Smooth muscle cell (in vitro differentiated cells): ENCODE measurements at regions not wholly inside any gene's neighbourhood (a gene's known extent, or its start where the extent isn't known, plus 50 kb on each side); places are given as distances from the start of the nearest gene placed in this dataset.
A peak's percentile ranks its signal among the peaks of the same experiment; 100 is the strongest.

Experiments used
- DNase-seq: peaks from one replicate; lab custom pipeline; 2025; ENCODE audit not compliant: unreplicated experiment; lab: John Stamatoyannopoulos, UW
- H2AFZ ChIP-seq: fragments of 200-600 bp; sonication (generic); 2 replicates; pipeline ENCODE4 v1.6.0; 2016; ENCODE audit warnings: antibody characterized with exemption, low read depth, mild to moderate bottlenecking
- H3F3A ChIP-seq: fragments of 200-600 bp; sonication (generic); 2 replicates; pipeline ENCODE4 v1.6.0; 2017; ENCODE audit warnings: antibody characterized with exemption, low read depth
- H3K27ac ChIP-seq: fragments of 200-600 bp; sonication (generic); 2 replicates; pipeline ENCODE4 v1.5.1; 2016; ENCODE audit warnings: low read depth, mild to moderate bottlenecking
- H3K27me3 ChIP-seq: fragments of 200-600 bp; sonication (generic); 2 replicates; pipeline ENCODE4 v1.6.1; 2016; ENCODE audit warnings: low read depth, mild to moderate bottlenecking
- H3K36me3 ChIP-seq: fragments of 200-600 bp; sonication (generic); 2 replicates; pipeline ENCODE4 v1.5.1; 2016; ENCODE audit warnings: low read depth
- H3K4me1 ChIP-seq: fragments of 200-600 bp; sonication (generic); 2 replicates; pipeline ENCODE4 v1.5.1; 2016; ENCODE audit warnings: low read depth
- H3K4me2 ChIP-seq: fragments of 200-600 bp; sonication (generic); 2 replicates; pipeline ENCODE4 v1.6.0; 2016; ENCODE audit warnings: mild to moderate bottlenecking
- H3K4me3 ChIP-seq: fragments of 200-600 bp; sonication (generic); 2 replicates; pipeline ENCODE4 v1.5.1; 2016; ENCODE audit warnings: mild to moderate bottlenecking
- H3K79me2 ChIP-seq: fragments of 200-600 bp; sonication (generic); 2 replicates; pipeline ENCODE4 v1.6.0; 2016; ENCODE audit warnings: low read depth, mild to moderate bottlenecking
- H3K9ac ChIP-seq: fragments of 200-600 bp; sonication (generic); 2 replicates; pipeline ENCODE4 v1.6.0; 2016; ENCODE audit warnings: low read depth
- H3K9me3 ChIP-seq: fragments of 200-600 bp; sonication (generic); replicated peaks from 2 replicates; pipeline ENCODE4 v1.5.1; 2016; ENCODE audit warnings: low read depth
- H4K20me1 ChIP-seq: fragments of 200-600 bp; sonication (generic); 2 replicates; pipeline ENCODE4 v1.6.0; 2016; ENCODE audit warnings: low read depth
- WGBS: methylation state at CpG from one replicate; pipeline ENCODE4 v1.1.7; 2016; ENCODE audit warnings: low lambda C conversion rate; 5-methylcytosine and 5-hydroxymethylcytosine counted together
- TF ChIP-seq, protein P1 (sequence below): fragments of 200-600 bp; sonication (generic); IDR thresholded peaks from 2 replicates; pipeline ENCODE4 v1.5.1; 2017; ENCODE audit warnings: borderline replicate concordance, mild to moderate bottlenecking, antibody characterized with exemption; ENCODE audit not compliant: insufficient read depth, poor library complexity, severe bottlenecking

DNA sequence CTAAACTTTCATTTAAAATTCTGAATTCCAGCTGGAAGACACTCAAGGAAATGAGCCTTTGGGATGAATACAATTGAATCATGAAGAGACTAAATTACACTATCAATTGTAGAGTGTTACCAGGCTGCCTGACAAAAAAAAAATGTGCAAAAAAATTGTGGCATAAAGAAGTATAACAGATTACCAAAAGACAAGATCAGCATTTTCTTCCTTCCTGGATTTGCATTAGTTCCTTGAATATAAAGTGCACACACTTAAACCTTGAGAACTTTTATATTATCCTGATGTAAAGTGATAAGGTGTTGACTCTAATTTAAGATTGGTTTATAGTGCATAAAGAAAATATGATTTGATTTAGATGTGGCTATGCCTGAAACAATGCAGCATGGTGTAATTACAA, 412.7 kb upstream of the KLF6 start:
- no peak overlapping the region for H2AFZ ChIP-seq
- H3K4me3 ChIP-seq, result no peak overlapping the region
- H3K9ac ChIP-seq, result no peak overlapping the region
- no peaks in the 10 kb centered on the region for H3K27me3 ChIP-seq
- H3F3A ChIP-seq, result peaks cover 5% of the 10 kb centered on the region
- H3K36me3 ChIP-seq, result no peaks in the 10 kb centered on the region
- no peak for DNase-seq
- H3K4me2 ChIP-seq, result no peak overlapping the region
- H3K27ac ChIP-seq, result peak overlapping the region; percentile 53
- H3K4me1 ChIP-seq, result peaks cover 5% of the 10 kb centered on the region
- H3K79me2 ChIP-seq, result no peaks in the 10 kb centered on the region
- TF ChIP-seq, protein P1, sequence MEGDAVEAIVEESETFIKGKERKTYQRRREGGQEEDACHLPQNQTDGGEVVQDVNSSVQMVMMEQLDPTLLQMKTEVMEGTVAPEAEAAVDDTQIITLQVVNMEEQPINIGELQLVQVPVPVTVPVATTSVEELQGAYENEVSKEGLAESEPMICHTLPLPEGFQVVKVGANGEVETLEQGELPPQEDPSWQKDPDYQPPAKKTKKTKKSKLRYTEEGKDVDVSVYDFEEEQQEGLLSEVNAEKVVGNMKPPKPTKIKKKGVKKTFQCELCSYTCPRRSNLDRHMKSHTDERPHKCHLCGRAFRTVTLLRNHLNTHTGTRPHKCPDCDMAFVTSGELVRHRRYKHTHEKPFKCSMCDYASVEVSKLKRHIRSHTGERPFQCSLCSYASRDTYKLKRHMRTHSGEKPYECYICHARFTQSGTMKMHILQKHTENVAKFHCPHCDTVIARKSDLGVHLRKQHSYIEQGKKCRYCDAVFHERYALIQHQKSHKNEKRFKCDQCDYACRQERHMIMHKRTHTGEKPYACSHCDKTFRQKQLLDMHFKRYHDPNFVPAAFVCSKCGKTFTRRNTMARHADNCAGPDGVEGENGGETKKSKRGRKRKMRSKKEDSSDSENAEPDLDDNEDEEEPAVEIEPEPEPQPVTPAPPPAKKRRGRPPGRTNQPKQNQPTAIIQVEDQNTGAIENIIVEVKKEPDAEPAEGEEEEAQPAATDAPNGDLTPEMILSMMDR, result no peak
- no peaks in the 10 kb centered on the region for H3K9me3 ChIP-seq
- H4K20me1 ChIP-seq, result no peaks in the 10 kb centered on the region

DNA sequence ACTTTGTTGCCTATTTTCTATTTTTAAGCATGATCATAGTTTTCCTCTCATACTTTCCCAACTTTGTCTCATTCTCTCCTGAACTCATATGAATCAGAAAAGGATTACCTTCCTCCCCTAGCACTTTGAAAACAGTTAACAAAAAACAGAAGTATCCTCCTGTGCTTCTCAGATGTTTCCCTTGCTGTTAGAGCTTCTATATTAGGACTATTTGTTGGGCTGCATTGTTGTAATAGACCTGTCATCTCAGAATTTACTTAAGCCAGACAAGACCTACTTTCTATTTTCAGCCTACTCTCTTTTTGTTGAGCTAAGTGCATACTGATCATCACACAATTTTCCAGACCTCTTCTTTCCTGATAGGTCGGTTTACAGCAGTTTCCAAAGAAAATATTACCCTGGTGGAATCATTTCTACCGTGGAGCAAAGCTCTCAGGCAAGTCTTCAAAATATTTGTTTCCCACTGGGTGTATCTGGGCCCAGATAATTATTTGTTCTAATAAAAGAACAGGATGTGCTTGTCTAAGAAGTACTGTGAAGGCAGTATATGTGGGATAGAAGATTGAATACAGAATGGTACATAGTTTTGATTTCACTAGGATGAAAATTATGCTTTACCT, 411.9 kb upstream of the KLF6 start:
- Histone ChIP-seq H3K79me2 (no peaks in the 10 kb centered on the region), H3K27ac (peak overlapping the region; percentile 53), H3K4me1 (no peaks in the 10 kb centered on the region), H3K27me3 (no peaks in the 10 kb centered on the region), H2AFZ (no peak overlapping the region), H3K4me2 (peak overlapping the region; percentile 52), H3K9ac (no peak overlapping the region), H4K20me1 (no peaks in the 10 kb centered on the region), H3K9me3 (no peaks in the 10 kb centered on the region), H3K36me3 (no peaks in the 10 kb centered on the region), H3F3A (peaks cover 5% of the 10 kb centered on the region), H3K4me3 (no peak overlapping the region)
- 15% methylated on average over 2 of the region's 2 CpGs for WGBS
- TF ChIP-seq, protein P1, result no peak
- DNase-seq, result no peak

DNA sequence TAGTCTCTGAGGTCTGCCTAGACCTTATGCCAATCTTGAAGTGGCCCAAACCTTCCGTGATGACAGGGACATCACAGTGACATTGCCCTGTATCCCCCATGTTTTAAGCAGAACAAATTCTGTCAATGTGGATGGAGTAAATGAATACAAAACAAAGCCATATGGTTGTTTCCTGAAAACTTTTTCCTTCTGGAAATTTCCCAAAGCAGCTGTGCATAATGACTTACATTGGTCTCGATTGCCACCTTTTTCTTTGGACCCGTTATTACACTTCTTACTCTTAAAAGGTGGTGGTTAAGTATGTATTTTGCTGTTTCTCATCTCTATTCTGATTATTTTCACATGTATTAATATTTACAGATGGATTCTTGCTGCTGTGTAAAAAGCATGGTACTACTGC, 411.2 kb upstream of the KLF6 start:
- TF ChIP-seq, protein P1, result no peak
- H3K4me2 ChIP-seq, result no peak overlapping the region
- H4K20me1 ChIP-seq, result no peaks in the 10 kb centered on the region
- H3K27me3 ChIP-seq, result no peaks in the 10 kb centered on the region
- 98% methylated on average over 3 of the region's 3 CpGs for WGBS
- H3K4me3 ChIP-seq, result no peak overlapping the region
- no peaks in the 10 kb centered on the region for H3K9me3 ChIP-seq
- H3K27ac ChIP-seq, result peak overlapping the region; percentile 53
- H3K9ac ChIP-seq, result no peak overlapping the region
- H2AFZ ChIP-seq, result no peak overlapping the region
- H3K36me3 ChIP-seq, result no peaks in the 10 kb centered on the region
- H3K4me1 ChIP-seq, result no peaks in the 10 kb centered on the region
- no peaks in the 10 kb centered on the region for H3K79me2 ChIP-seq
- peaks cover 5% of the 10 kb centered on the region for H3F3A ChIP-seq
- DNase-seq, result no peak

DNA sequence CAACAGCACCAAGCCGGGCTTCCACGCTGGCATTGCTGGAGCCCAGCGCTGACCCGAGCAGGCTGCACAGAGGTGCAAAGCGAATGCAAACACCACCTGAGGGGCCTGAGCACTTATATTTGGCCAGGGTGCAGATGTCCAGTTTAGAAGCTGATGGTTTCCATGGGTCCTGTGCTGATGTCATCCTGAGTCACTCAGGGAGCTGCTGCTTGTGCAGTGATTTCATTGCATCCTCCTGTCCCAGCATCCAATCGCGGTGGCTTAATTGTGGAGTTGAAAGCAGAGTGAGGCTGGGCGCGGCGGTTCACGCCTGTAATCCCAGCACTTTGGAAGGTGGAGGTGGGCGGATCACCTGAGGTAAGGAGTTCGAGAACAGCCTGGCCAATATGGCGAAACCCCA, 410.2 kb upstream of the KLF6 start:
- no peaks in the 10 kb centered on the region for H3K9me3 ChIP-seq
- H3F3A ChIP-seq, result peaks cover 5% of the 10 kb centered on the region
- no peaks in the 10 kb centered on the region for H3K79me2 ChIP-seq
- no peak for DNase-seq
- no peaks in the 10 kb centered on the region for H4K20me1 ChIP-seq
- H3K4me2 ChIP-seq, result no peak overlapping the region
- TF ChIP-seq, protein P1, result no peak
- no peak overlapping the region for H2AFZ ChIP-seq
- H3K36me3 ChIP-seq, result no peaks in the 10 kb centered on the region
- no peaks in the 10 kb centered on the region for H3K4me1 ChIP-seq
- H3K9ac ChIP-seq, result no peak overlapping the region
- H3K4me3 ChIP-seq, result no peak overlapping the region
- H3K27ac ChIP-seq, result peak overlapping the region; percentile 3
- H3K27me3 ChIP-seq, result no peaks in the 10 kb centered on the region
- WGBS, result 88% methylated on average over 14 of the region's 14 CpGs
